ENCODE measurements at regions not wholly inside any gene's neighbourhood (a gene's known extent, or its start where the extent isn't known, plus 50 kb on each side); places are given as distances from the start of the nearest gene placed in this dataset.

GRCh38 chr12:59079002-59079401 lies 158.7 kb upstream of the LRIG3 start:
- no peaks in the 10 kb centered on the region for H3K9me3 ChIP-seq
- H3K4me3 ChIP-seq (ENCODE audit: low read depth, low read length): no peak overlapping the region
- DNase-seq: no peak
- no peaks in the 10 kb centered on the region for H3K4me1 ChIP-seq
- H3K27me3 ChIP-seq: no peaks in the 10 kb centered on the region
- TF ChIP-seq, protein P1, sequence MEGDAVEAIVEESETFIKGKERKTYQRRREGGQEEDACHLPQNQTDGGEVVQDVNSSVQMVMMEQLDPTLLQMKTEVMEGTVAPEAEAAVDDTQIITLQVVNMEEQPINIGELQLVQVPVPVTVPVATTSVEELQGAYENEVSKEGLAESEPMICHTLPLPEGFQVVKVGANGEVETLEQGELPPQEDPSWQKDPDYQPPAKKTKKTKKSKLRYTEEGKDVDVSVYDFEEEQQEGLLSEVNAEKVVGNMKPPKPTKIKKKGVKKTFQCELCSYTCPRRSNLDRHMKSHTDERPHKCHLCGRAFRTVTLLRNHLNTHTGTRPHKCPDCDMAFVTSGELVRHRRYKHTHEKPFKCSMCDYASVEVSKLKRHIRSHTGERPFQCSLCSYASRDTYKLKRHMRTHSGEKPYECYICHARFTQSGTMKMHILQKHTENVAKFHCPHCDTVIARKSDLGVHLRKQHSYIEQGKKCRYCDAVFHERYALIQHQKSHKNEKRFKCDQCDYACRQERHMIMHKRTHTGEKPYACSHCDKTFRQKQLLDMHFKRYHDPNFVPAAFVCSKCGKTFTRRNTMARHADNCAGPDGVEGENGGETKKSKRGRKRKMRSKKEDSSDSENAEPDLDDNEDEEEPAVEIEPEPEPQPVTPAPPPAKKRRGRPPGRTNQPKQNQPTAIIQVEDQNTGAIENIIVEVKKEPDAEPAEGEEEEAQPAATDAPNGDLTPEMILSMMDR (IDR thresholded peaks at IDR 0.05; ENCODE audit: low read depth, low read length): no peak
- no peaks in the 10 kb centered on the region for H3K36me3 ChIP-seq

DNA sequence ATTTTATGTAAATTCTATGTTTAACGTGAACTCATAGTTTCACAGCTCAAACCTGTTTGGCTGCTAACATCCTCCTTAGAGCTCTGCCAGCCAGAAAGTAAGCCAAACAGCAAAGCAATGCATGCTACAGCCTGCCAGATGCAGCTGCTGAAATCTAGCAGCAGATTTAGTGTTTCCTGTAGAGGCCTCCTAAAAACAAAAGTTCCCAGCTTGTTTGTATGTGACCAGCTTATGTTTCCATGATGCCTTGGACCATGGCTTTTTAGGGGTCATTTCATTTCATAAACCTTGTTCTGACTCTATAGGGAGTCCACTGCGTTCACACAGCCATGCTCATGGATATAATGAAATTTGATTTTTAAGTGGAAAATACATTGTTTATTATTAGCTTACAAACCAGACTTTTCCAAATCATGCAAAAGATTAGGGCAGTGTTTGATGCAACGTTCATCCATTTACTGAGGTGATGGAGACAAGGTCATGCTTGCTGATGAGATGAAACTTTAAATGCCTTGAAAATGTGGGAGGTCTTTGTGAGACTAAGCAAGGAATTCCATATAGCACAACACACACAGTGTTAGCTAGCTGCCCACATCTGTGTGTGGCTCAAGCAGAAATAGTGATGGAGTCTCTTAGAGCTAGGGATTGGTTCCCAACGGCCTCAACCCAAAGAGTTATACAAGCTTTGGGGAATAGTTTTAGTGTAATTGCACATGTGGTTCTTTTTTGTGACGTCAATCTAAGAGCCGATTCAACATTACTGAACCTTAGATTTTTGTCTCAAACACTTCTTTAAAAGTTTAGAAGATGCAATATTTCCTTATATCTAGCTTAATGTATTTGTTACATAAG lies 157.5 kb upstream of the LRIG3 start:
- H3K9me3 ChIP-seq: no peaks in the 10 kb centered on the region
- H3K4me1 ChIP-seq: no peaks in the 10 kb centered on the region
- H3K27me3 ChIP-seq: no peaks in the 10 kb centered on the region
- TF ChIP-seq, protein P1 (IDR thresholded peaks at IDR 0.05; ENCODE audit: low read depth, low read length): no peak
- H3K4me3 ChIP-seq (ENCODE audit: low read depth, low read length): no peak overlapping the region
- no peaks in the 10 kb centered on the region for H3K36me3 ChIP-seq
- no peak for DNase-seq

- H3K4me1 ChIP-seq: no peaks in the 10 kb centered on the region
- no peaks in the 10 kb centered on the region for H3K36me3 ChIP-seq
- TF ChIP-seq, protein P1 (IDR thresholded peaks at IDR 0.05; ENCODE audit: low read depth, low read length): no peak
- no peaks in the 10 kb centered on the region for H3K27me3 ChIP-seq
- DNase-seq: no peak
- no peaks in the 10 kb centered on the region for H3K9me3 ChIP-seq
- no peak overlapping the region for H3K4me3 ChIP-seq (ENCODE audit: low read depth, low read length)
Measured at GRCh38 chr12:59077153-59077552, 156.8 kb upstream of the LRIG3 start.

DNA sequence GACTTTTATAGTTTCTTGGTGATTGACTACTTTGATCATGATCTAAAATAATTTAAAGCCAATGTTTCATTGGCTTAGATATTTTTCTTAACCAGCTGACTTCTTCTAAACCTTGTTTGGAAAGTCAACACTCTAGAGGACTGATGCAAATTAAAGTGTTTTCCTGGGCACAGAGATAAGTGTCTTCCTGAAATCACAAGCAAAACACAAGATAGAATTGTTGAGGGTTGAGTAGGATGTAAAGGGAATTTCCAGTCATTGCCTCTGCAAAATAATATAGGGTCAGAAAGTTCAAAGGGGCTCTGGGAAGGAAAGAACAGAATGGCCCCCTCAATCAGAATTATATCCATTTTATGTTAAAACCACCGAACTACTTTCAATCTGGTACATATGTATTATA lies 156.3 kb upstream of the LRIG3 start:
- Histone ChIP-seq H3K27me3 (no peaks in the 10 kb centered on the region), H3K9me3 (no peaks in the 10 kb centered on the region), H3K4me3 (ENCODE audit: low read depth, low read length) (no peak overlapping the region), H3K4me1 (no peaks in the 10 kb centered on the region), H3K36me3 (no peaks in the 10 kb centered on the region)
- TF ChIP-seq, protein P1 (IDR thresholded peaks at IDR 0.05; ENCODE audit: low read depth, low read length): no peak
- DNase-seq: no peak

DNA sequence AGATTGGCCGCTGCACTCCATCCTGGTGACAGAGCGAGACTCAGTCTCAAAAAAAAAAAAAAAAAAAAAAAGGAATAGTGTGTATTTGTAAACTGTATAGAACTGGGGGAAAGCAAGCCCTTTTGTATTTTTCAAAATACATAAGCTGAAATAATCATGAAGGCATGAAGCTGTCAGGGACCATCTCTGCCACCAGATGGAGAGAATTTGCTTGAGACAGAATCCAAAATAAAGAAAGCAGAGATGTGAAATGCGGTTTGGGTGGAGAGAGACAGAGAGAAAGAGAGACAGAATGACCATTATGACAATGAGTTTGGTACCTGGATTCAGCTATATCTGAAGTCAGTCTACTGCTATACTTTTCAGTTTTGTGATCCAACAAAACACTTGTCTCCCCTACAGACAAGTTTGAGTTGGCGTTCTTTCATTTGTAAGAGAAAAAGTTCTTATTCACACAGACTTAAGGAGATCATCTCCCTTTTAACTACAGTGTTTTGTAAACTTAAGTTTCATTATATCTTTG lies 155.7 kb upstream of the LRIG3 start:
- no peaks in the 10 kb centered on the region for H3K4me1 ChIP-seq
- no peaks in the 10 kb centered on the region for H3K27me3 ChIP-seq
- H3K36me3 ChIP-seq: no peaks in the 10 kb centered on the region
- no peaks in the 10 kb centered on the region for H3K9me3 ChIP-seq
- no peak for DNase-seq
- TF ChIP-seq, protein P1 (IDR thresholded peaks at IDR 0.05; ENCODE audit: low read depth, low read length): no peak
- no peak overlapping the region for H3K4me3 ChIP-seq (ENCODE audit: low read depth, low read length)

GRCh38 chr12:59075141-59075540 lies 154.8 kb upstream of the LRIG3 start:
- Histone ChIP-seq H3K4me3 (ENCODE audit: low read depth, low read length) (no peak overlapping the region), H3K9me3 (no peaks in the 10 kb centered on the region), H3K36me3 (no peaks in the 10 kb centered on the region), H3K4me1 (no peaks in the 10 kb centered on the region), H3K27me3 (no peaks in the 10 kb centered on the region)
- TF ChIP-seq, protein P1 (IDR thresholded peaks at IDR 0.05; ENCODE audit: low read depth, low read length): no peak
- no peak for DNase-seq

All from BE2C (cell line).